DMS53 treated with DMSO at 0.1 percent for 48 hours (cell line): ENCODE measurements at regions not wholly inside any gene's neighbourhood (a gene's known extent, or its start where the extent isn't known, plus 50 kb on each side); places are given as distances from the start of the nearest gene placed in this dataset.

Experiments used
- DNase-seq: peaks from one replicate; lab custom pipeline; 2025; ENCODE audit not compliant: unreplicated experiment; lab: John Stamatoyannopoulos, UW

- no peak for DNase-seq
Observed at GRCh38 chr4:100130964-100131363, 59.3 kb downstream of the DDIT4L start.

DNA sequence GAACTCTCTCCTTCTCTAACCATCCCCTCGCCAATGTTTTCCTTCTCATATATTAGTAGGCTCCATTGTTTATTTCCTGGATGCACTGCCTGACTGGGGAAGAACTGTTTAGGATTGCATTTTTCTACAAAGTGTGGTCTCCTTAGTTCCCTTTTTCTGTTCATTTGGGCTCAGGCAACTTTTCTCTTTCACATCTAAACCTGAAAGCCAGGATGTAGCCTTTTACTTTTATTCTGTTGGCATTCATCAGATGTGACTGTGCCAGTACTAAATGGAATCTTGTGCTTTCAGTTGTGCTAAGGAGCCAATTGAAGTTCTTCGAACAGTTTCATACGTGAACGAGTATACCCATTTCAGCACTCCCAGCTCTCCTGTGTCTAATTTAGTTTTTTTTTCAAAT lies 59.8 kb downstream of the DDIT4L start:
- DNase-seq, result no peak

DNA sequence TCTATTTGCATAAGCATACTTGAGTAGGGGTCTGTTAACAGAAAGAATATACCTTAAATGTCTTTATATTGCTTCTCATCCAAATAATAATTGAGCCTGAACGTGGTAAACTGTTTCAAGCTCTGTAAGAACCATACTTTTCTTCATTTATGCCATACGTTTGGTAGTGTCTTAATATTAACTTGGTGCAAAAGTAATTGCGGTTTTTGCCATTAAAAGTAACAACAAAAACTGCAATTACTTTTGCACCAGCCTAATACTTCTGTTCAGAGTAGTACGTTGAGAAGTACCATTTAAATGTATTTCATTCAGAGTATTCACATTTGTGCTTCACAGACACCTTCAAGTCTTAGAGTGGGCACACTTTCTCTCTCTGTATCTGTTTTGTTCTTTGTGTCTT lies 60.5 kb downstream of the DDIT4L start:
- DNase-seq, result no peak

DNA sequence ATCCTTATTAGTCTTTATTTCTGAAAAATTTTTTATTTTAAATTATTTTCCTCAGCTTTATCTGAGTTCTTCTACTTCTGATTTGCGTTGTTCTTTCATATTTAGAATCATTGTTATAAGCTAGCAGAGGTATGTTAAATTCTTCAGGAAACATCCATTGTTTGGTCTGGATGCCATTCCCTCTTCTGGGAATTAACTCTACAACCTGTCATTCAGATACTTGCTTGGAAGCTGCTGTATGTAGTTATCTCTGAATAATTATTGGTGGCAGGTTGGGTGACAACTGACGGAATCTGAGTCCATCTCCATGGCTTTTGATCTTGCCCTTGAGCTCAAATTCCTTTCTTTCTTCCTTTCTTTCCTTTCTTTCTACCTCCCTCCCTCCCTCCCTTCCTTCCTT lies 61.9 kb downstream of the DDIT4L start:
- no peak for DNase-seq

- no peak for DNase-seq
Observed at GRCh38 chr4:100124715-100125114, 65.6 kb downstream of the DDIT4L start.

DNA sequence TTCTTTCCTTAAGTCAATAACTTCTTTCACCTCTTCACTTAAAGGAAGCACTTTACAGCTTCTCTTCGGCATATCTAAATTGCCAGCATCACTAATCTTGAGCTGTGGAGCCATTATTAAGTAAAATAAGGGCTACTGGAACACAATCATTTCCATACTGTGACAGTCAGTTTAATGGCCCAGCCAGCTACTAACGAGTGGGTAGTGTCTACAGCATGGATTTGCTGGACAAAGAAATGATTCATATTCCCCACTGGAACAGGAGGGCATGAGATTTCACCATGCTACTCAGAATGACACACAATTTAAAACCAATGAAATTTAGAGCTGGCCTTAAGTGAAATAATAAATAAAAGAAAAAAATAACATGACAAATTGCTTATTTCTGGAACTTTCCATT lies 72.1 kb downstream of the DDIT4L start:
- DNase-seq, result no peak

- no peak for DNase-seq
Observed at GRCh38 chr4:100117750-100118149, 72.5 kb downstream of the DDIT4L start.

- no peak for DNase-seq
Observed at GRCh38 chr4:100114909-100115308, 75.4 kb downstream of the DDIT4L start.

DNA sequence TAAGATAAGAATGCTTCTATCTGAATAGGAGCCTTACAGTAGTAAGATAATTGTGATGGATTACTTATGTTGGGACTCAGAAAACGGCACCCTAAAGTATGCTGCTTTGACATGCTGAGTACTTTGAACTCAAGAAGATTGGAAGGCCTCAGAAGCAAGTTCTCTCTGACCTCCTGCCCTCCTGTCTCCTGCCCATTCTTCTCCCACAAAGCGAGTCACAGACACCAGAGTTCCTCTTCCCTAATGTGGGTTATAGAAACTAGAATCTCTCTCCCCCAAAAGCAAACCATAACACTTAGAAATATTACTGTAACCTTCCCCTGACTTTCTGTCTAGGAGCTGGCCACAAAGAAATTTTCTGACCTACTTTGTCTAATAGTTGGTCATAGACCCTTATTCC lies 76.5 kb downstream of the DDIT4L start:
- DNase-seq, result no peak

DNA sequence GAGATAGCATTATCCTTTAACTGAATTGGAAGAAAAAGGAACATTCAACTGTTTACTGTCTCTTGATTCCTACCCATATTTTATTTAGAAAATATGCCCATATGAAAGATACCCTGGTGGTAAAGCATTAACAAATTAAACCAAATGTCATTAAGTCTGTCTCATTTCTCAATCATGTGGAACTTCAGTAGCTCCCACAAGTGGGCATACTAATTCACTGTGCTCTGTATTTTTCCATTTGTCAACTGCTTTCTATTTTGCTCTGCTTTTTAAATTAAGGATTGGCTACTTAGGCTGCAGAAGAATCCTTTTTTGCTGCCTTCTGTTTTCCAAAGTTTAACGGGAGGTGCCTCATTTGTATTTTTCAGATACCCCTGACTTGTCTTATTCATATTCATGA lies 77.2 kb downstream of the DDIT4L start:
- DNase-seq, result no peak

GRCh38 chr4:100109921-100110320 lies 80.3 kb downstream of the DDIT4L start:
- no peak for DNase-seq

DNA sequence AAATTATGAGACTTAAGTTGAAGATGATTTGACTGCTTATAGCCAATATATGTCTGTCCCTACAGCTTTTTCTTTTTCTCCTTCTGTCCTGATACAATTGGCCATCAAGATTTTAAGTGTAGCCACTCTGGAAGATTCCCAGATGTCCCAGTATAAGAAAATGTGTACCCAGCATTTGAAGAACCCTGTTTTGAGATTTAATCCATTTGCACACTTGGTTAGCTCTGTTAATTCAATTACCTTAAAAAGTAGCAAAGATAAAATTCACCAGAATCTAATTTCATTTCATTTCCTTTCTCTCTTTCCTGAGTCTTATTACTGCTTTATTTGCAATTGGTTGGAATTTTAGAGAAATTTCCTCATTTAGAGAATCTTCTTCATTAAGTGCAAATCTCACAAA lies 81.4 kb downstream of the DDIT4L start:
- no peak for DNase-seq

GRCh38 chr4:100106982-100107381 lies 83.3 kb downstream of the DDIT4L start:
- DNase-seq, result no peak

DNA sequence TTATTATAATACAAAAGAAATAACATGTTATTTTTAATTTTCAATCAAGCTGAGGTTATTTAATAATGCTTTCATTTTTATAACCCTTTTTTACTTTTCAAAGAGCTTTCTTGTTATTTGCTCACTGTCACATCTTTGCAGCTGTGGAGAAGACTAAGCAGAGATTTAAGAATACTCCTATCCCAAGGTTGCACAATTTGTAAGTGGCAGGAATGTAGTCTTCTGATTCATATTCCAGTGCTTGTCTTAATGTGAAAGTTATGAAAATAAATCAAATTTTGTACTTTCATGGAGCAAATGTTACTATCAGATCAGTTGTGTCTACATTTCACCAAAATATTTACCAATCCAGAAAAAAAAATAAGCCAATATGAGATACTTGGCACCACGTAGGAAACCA lies 86.6 kb downstream of the DDIT4L start:
- no peak for DNase-seq

GRCh38 chr4:100100985-100101384 lies 89.3 kb downstream of the DDIT4L start:
- no peak for DNase-seq

- DNase-seq, result no peak
Observed at GRCh38 chr4:100099746-100100145, 90.5 kb downstream of the DDIT4L start.

DNA sequence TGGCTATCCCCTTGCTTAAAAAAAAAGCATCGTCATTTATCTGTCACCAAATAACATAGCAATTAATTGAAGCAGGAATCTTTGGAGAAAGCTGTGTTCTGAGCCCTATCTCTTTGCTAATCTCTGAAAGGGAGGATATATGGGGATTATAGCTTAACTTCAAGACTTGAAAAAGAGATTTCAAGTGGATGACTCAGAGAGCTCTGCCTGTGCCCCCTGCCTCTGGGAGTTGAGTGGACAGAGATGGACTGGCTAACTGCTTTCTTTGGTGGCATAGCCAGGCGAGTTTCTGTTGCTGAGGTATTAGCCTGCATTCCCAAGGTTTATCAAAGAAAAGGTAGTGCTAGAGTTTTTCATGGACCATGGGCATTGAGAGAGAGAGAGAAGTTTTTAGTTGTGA lies 91.6 kb downstream of the DDIT4L start:
- DNase-seq, result peak; percentile 3

- DNase-seq, result no peak
Observed at GRCh38 chr4:100098011-100098545, 92.2 kb downstream of the DDIT4L start.

DNA sequence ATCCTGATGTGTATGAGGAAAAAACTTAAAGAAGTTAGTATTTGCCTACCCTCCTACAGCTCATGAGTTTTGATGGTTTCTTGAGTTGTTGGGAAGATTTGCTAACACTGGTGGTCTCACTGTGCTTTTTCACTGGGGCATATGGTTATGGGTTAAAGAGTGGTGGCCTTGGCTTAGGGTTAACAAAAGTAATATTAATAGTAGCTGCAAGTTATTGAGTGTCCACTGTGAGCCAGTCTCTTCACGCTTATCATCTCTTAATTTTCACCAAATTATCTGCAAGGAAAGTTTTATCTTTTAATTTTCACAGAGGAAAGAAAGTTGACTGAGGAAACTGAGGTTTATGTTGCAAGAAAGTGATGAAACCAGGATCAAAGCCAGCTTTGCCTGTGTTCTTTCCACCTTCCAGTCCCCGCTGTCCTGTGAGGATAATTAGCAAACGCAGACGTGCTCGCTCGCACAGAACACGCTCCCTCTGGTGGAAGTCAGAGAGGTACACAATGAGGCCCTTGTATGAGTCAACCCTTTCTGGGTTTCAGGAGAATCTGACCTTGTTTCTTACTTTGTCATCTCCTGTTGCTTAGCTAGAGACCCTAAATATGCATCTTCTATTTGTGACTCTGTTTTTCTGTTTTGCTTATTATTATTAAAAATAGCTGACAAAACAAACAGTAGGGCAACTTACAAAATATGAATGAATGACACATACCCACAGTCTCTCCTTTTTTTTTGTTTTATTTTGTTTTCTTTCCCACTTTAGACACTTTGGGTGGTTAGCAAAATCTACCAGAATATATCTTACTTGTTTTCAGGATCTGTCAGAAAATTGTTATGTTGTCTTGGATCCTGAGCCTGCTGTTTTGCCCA lies 94.3 kb downstream of the DDIT4L start:
- peak; percentile 34 for DNase-seq

DNA sequence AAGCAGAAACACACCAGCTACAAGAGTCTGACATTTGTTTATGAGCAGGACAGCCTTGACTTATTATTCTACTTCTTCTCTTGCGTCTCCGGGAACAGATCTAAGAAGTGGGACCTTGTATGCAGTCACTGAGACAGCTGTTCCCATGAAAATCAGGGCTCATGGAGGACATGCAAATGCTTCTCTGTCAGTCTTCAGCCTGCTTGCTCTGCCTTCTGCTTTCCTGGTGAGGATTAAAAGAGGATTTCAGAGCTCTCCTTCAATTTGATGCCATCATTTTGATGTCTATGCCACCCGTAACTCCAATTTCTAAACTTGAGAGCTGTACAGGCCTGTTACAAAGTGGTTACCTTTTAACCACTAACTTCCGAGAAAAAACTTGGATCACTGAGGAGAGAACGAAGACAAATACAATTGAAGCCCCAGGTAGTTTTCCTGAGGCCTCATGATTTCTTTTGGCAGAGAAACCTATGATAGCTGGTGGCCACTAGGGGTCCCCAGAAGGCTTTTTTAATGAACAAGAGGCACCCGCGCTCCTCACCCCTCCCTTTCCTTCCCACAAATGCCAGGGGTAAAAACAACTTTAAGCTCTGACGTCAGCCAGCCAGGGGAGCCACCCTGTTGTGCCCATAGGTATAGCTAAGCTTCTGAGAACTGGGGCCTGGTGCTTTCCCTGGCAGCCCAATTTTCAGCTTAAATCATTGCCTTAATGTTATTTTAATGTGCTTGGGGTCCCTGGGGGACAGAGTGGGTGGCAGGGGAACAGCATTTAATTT lies 97.0 kb downstream of the DDIT4L start:
- peak; percentile 77 for DNase-seq

DNA sequence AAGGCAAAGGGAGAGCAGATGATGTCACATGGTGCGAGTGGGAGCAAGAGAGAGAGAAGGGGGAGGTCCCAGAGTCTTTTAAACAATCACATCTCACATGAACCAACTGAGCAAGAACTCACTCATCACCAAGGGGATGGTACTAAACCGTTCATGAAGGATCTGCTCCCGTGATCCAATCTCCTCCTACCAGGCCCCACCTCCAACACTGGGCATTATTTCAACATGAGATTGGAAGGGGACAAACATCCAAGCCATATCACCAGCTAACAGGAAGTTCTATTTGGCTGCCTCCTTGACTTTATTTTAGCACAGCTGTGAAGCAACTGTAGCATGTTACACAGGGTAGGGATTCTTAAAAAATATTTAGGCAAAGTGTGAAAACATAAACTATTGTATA lies 102.5 kb downstream of the DDIT4L start:
- DNase-seq, result no peak

DNA sequence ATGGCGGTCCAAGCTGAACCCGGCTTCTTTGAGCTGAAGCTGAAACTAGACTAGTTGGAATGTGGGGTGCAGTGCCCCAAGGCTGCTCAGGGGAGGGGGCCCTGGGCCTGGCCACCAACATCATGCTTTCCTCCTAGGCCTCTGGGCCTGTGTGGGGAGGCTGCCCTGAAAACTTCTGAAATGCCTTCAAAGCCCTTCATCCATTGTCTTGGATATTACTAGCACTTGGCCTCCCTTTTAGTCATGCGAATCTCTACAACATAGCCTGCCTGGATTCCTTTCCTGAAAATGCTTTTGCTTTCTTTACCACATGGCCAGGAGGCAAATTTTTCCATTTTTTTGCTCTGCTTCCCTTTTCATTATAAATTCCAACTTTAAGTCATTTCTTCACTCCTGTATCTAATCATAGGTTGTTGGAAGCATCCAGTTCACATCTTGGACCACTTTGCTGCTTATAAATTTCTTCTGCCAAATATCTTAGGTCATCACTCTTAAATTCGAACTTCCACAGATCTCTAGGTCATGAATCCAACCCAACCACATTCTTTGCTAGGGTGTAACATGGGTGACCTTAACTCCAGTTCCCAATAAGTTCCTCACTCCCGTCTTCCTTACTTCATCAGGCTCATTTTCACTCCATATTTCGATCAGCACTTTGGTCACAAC lies 103.4 kb downstream of the DDIT4L start:
- no peak for DNase-seq
